Inferior parietal cortex (tissue), 1 donor: ENCODE measurements at regions not wholly inside any gene's neighbourhood (a gene's known extent, or its start where the extent isn't known, plus 50 kb on each side); places are given as distances from the start of the nearest gene placed in this dataset.
"Not testable (repeated sequence)": the region's sequence is repeated elsewhere in the genome, so short reads cannot be mapped to it uniquely, and the experiment has no call there.

Experiments used
- DNase-seq: peaks from one replicate; pipeline ENCODE4 v3.0.0-alpha.2; 2016; ENCODE audit errors: extremely low spot score

DNA sequence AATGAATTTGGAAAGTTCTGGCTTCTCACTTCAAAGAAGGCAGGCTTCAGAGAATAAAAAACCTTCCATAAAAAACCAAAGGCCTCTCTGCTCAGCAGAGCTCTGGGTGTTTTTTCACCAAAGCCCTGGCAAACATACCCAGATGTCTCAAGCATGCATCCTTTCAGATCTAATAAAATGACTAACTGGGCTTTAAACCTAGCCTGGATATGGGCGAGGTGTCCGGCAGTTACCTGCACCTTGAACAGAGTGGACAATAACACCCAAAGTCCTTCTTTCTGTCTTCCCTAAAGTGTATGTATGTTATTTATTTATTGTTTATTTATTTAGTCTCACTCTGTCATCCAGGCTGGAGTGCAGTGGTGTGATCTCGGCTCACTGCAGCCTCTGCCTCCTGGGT is 469.3 kb downstream of the XYLT1 start:
- no peak for DNase-seq

DNA sequence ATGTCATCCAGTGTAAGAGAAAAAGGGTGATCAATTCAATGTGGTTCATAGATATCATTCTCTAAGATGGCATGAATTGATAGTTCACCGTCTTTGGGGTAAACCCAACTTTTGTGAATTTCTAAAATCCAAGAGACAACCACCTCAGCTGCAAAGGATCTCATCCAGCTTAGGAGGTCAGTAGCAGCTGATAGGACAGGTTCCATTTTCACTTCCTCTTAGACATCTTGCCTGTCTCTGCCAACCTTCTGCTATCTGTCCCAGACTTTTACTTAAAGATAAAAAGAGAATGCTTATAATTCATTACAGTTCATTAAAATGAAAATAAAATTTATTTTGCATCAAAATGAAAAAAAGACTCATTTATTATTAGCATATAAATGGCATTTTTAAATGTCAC is 468.2 kb downstream of the XYLT1 start:
- no peak for DNase-seq

DNA sequence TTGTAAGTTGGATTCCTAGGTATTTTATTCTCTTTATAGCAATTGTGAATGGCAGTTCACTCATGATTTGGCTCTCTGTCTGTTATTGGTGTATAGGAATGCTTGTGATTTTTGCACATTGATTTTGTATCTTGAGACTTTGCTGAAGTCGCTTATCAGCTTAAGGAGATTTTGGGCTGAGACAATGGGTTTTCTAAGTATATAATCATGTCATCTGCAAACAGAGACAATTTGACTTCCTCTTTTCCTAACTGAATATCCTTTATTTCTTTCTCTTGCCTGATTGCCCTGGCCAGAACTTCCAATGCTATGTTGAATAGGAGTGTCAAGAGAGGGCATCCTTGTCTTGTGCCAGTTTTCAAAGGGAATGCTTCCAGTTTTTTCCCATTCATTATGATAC is 464.8 kb downstream of the XYLT1 start:
- DNase-seq, result not testable (repeated sequence)

DNA sequence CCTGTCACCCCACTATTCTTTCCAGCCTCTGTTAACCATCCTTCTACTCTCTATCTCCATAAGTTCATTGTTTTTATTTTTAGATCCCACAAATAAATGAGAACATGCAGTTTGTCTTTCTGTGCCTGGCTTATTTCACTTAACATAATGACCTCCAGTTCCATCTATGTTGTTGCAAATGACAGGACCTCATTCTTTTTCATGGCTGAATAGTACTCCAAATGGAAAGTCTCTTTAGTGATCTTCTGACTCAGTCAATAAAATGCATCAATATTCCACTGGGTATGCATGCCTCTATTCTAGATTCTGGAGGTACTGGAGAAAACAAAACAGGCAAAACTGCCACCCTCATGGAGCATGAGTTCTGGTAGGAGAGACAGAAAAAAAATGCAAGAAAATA is 459.0 kb downstream of the XYLT1 start:
- DNase-seq, result no peak

DNA sequence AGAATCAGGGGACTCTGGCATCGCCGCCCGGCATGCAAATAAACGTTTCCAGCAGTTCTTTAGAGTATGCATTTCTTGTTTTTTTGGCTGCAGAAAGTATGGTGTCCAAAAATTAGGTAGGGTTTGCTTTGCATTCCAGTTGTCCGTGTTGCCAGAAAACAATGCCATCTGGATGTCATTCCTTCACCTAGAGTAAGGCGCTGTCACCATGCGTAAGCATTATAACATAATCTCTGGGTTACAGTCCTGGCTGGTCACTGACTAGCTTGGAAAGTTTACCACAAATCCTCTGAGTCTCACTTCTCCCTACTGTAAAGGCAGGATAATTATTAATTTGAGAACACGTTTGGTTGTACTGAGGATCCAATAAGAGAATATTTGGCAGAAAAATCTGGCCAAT is 457.7 kb downstream of the XYLT1 start:
- no peak for DNase-seq

DNA sequence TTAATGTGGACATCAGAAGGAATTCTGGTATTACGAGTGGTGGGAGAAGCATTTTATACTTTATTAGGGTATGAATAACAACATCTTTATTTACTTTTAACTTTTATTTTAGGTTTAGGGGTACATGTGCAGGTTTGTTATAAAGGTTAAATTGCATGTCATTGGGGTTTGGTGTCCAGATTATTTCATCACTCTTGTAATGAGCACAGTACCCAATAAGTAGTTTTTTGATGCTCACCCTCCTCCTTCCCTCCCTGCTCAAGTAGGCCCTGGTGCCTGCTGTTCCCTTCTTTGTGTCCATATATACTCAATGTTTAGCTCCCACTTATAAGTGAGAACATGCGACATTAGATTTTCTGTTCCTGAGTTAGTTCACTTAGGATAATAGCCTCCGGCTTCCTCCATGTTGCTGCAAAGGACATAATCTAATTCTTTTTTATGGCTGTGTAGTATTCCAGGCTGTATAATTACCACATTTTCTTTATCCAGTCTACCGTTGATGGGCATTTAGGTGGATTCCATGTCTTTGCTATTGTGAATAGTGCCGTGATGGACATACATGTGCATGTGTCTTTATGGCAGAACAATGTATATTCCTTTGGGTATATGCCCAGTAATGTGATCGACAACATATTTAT is 456.2 kb downstream of the XYLT1 start:
- DNase-seq, result no peak

DNA sequence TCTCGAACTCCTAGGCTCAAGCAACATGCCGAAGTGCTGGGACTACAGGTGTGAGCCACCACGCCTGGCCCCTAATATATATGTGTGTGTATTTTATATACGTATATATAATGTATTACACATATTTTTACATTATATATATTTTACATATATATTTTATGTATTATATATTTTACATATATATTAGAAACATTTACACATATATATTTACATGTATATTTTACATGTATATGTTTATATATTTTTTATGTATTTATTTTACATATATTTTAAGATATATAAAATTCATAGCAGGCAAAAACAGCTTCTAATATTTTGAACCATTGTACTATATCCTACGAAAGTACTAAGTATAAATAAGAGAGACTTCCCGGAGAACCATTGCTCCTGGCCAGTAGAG is 455.1 kb downstream of the XYLT1 start:
- DNase-seq, result no peak

DNA sequence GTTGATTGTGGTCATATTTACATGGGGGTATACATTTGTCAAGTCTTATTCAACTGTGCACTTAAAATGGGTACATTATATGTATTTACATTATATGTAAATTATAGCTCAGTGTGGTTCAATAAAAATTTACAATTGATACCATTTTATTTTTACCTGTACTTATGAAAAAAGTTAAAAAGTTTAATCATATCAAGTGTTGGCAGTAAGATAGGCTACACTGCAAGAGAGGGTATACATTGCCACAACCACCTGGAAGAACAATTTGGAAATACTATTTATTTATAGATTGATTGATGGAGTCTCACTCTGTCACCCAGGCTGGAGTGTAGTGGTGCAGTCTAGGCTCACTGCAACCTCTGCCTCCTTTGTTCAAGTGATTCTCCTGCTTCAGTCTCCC is 453.3 kb downstream of the XYLT1 start:
- DNase-seq, result no peak

DNA sequence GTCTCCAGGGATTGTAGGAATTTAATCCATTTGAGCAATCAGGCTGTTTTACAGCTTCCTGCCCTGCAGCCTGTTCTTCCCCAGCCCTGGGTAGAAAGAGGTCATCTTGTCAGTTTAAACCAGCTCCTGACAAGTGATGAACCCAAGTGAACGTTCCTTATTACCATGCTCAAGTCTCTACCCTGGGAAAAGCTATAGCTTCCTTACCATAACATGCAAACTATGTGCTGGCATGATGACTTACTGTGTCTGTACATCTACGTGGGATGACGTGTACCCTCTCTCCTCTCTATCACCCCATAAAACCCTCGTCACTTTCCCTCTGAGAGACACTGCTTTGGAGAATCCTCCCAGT is 452.2 kb downstream of the XYLT1 start:
- DNase-seq, result no peak

DNA sequence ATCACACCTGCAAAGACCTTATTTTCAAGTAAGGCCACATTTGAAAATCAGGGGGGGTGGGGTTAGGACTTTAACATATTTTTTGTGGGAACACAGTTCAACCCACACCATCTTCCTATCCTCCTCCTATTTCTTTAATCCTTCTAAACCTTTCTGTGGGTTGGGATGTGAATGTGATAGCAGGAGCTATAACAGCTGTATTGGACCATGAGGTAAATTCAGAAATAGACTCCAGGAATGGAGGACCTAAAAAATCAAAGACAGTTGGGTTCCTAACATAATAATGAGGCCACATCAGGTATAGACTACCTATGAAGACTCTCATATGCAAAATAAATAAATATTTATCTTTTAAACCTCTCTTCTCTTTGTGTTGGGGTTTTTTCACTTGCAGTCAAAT is 451.4 kb downstream of the XYLT1 start:
- no peak for DNase-seq

DNA sequence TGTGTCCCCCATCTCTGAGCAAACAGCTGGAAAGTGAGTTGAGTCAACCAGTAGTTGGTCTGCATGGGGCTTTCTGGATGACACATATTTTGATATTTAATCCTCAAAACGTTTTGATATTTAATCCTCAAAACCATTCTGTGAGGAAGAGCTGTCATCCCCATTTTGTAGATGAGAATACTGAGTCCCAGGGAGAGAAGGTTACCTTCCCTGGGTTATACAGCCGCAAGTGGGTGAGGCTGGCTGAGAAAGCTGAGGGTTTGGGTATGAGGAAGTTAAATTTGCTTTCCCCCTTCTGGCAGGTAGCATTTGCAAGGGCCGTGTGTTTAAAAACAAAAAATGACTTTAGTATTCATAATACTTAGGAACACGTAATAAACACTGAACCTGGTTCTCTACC is 447.2 kb downstream of the XYLT1 start:
- DNase-seq, result no peak

DNA sequence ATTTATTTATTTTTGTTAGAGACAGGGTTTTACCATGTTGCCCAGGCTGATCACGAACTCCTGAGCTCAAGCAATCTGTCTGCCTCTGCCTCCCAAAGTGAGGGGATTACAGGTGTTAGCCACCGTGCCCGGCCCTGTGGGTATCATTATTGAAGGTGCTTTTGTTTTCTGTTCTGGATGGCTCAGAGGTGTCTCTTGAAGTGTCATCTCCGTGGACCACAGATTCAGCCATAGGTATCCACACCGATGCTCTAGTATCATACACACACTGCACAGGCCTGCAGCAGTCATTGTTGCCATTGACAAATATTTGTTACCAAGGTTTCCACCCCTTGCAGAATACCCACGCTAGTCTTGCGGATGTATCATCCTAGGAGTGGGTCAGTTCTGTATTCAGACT is 446.2 kb downstream of the XYLT1 start:
- DNase-seq, result no peak

DNA sequence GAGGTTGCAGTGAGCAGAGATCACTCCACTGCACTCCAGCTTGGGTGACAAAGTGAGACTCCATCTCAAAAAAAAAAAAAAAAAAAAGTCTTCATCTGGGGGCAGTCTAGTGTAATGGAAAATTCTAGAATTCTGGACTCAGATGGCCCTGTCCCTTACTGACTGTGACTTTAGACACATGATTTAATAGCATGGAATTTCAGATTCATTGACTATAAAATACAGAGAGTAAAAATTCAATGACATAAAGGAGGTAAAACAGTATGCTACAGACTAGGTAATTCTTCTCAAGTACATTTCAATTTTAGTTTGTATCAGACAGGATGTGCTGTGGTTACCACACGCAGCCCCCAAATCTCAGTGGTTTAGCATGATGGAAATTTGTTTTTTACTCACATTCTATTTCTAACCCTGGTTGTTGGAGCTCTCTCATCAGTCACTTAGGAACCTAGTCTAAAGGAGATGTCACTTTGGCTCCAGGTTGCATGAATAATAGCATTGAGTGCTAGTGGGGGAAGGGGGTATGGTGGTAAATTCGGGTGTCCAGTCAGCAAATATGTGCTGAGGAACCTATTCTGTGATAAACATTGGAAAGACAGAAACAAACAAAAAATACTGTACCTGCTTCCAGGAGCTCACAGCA is 444.0 kb downstream of the XYLT1 start:
- no peak for DNase-seq

DNA sequence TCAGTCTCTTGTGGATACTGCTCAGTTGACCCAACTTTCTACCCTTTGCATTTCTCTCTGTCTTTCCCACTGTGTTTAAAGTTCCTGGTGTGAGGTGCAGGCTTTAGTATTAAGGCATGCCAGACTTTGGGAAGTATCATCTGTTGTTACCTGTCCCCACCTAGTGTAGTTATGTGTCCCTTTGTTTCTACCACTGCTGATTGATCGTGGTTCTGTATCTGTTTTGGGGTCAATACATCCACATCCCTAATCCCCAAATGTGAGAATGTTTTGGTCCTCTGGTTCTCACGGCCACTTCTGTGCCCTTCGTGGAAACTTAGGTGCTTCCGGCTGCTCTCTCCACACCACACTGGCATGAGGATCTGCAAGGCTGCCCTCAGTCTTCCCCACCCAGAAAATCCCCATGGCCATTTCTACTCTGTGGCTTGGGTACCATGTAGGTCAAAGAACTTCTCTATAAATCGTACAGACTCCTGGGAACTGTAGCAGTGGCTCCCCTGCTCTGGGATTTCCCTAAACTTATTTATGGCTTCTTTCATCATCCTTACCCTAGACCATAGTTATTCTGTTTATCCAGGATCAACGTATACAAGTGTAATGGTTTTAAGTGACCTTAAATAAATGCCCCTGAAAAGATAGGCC is 443.2 kb downstream of the XYLT1 start:
- no peak for DNase-seq

DNA sequence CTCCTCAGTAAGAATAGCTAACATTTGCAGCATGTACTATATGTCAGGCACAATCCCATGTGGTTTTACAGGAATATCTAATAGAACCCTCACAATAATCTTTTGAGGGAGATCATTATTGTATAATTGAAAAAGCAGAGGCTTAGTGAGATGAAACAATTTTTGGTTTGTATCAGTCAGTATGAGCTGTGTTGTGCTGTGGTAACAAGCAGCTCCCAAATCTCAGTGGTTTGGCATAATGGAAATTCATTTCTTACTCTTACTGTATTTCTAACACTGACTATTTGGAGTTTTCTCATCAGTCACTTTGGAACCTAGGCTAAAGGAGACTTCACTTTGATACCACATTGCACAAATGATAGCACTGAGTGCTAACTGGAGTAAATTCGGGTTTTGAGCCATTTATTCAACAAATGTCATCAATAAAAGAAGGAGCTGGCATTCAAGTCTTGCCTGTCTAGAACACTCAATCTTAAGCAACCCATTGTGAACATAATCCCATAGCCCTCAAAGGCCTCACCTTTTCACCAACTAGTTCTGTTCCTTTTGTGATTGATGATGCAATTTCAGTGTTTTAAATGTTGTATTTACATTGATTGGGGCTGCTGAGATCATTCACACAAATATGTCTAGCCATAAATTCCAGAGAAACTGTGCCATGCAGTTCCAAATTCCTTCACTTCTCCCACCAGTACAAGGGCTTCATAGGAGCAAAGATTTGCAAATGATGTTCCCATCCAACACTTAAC is 441.0 kb downstream of the XYLT1 start:
- DNase-seq, result no peak

DNA sequence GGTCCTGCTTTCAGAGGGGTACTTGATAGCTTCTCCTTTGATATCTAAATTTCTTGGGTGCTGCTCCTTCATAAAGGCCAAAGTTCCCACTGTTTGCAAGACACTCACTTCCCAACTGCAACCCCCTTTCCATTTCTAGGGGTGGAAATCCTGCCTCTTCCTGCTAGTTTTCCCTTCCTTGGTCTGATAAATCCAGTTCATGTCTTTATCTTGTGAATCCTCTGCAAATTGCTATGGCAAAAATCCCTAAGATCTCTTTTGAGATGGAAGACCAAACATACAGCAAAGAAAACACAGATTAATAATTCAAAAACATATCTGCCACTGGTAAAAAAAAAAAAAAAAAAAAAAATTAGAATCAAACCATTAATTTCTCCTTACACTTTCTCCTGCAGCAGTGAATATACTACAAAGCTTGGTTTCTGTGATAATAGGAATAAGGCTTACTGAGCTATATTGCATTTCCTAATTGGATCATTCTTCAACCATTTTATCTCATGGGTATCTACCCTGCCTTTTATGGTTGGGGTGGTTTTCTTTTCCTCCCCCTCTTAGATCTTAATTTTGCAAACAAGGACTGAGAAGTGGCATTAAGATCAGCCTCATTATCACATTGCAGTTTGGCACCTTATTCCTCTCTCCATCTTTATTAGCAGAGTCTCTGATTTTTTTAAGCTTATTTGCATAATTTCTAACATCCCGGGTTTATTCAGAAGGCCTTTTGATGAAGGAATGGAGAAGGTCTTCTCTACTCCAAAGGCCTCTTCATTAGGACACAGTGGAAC is 439.1 kb downstream of the XYLT1 start:
- DNase-seq, result no peak

DNA sequence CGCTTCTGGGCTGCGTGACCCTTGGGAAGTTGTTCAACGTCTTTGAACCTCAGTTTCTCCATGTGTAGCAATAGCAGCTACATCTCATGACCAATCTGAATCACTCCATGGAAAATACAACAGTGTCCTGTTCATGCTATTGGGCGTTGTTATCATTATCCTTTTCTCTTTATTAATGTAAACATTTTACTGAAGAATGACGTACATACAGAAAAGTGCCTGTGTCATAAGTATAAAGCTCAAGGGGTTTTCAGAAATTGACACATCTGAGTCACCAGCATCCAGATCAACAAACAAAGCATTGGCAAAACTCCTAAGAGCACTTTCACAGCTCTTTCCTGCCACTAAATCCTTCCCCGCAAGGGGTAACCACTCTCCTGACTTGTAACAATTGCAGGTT is 438.4 kb downstream of the XYLT1 start:
- no peak for DNase-seq

DNA sequence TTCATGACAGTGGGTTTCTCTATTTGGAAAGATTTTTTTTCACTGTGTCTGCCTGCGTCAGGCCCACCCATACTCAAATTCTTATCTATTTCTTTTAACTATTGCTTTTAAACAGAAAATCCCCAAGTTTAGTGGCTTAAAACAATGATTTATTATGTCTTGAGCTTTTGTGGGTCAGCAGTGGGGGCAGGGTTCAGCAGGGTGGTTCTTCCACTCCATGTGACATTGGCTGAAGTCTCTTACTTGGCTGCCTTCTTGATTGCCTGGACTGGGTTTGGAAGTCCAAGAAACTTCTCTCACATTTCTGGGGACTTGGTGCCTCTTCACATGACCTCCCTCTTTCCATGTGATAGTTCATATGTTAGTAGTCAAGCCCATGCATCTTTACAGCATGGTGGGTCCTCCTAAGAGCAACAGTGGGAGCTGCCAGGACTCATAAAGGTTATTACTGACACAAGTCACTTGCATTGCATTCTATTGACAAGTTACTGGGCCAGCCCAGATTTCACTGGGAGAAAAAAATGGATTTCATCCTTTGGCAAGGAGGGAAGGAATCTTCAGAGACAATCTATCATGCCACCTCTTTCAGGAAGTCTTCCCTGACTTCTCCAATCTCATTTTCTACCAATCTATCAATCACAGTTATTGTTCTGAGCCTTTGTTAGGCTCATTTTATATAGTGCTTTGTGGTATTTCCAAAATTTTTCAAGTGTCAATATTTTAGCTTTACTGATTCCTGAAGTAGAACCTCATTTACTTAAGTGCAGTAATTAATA is 436.1 kb downstream of the XYLT1 start:
- no peak for DNase-seq

DNA sequence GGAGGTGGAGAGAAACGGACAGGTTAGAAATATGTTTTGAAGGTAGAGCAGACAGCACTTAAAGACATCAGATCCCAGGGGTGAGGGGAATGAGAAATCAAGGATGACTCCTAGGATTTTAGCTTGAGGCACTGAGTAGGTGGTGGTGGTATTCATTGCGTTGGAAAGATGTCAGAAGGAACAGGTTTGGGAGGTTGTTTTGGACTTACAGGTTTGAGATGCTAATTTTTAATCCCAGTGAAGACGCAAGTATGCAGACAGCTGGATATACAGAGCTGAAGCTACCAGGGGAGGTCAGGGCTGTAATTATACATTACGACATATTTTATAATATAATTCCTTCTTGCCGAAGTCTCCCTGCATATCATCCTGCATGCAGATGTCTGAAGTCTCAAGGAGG is 433.3 kb downstream of the XYLT1 start:
- no peak for DNase-seq

DNA sequence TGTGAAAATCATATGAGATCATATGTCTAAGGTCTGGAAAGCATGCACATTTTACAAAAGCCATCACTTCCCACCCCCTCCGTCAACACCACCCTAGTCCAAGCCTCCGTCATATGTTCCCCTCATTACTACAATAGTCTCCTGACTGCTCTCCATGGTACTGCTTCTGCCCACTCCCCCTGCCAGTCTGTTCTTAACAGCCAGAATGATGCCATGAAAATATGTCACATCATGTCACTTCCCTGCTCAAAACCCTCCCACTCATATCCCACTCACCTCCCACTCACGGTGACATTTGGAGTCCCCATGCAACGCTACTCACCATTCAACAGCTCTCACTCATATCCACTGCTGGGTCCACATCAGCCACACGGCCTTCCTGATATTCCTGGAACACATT is 432.3 kb downstream of the XYLT1 start:
- no peak for DNase-seq

DNA sequence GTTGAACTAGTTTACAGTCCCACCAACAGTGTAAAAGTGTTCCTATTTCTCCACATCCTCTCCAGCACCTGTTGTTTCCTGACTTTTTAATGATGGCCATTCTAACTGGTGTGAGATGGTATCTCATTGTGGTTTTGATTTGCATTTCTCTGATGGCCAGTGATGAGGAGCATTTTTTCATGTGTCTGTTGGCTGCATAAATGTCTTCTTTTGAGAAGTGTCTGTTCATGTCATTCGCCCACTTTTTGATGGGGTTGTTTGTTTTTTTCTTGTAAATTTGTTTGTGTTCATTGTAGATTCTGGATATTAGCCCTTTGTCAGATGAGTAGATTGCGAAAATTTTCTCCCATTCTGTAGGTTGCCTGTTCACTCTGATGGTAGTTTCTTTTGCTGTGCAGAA is 421.7 kb downstream of the XYLT1 start:
- DNase-seq, result not testable (repeated sequence)
